ENCODE measurements at regions not wholly inside any gene's neighbourhood (a gene's known extent, or its start where the extent isn't known, plus 50 kb on each side); places are given as distances from the start of the nearest gene placed in this dataset.

- DNase-seq (ENCODE audit: low read depth), result no peak
- H3K4me3 ChIP-seq (ENCODE audit: low read depth, low read length), result no peak overlapping the region
- TF ChIP-seq CTCF (conservative IDR thresholded peaks at IDR 0.05; ENCODE audit: low read depth, low read length), result no peak
These were observed 232.7 kb downstream of the FGFR2 start for GRCh38 chr10:121365566-121365965.

- H3K4me3 ChIP-seq (ENCODE audit: low read depth, low read length), result no peak overlapping the region
- no peak for TF ChIP-seq CTCF (conservative IDR thresholded peaks at IDR 0.05; ENCODE audit: low read depth, low read length)
These were observed 229.8 kb downstream of the FGFR2 start for GRCh38 chr10:121368347-121369025.

GRCh38 chr10:121369616-121370015 is 228.6 kb downstream of the FGFR2 start:
- TF ChIP-seq CTCF (conservative IDR thresholded peaks at IDR 0.05; ENCODE audit: low read depth, low read length), result no peak
- DNase-seq (ENCODE audit: low read depth), result no peak
- no peak overlapping the region for H3K4me3 ChIP-seq (ENCODE audit: low read depth, low read length)

More at GRCh38 chr10:121368347-121369025, 229.8 kb downstream of the FGFR2 start:
- no peak for DNase-seq (ENCODE audit: low read depth)

DNA sequence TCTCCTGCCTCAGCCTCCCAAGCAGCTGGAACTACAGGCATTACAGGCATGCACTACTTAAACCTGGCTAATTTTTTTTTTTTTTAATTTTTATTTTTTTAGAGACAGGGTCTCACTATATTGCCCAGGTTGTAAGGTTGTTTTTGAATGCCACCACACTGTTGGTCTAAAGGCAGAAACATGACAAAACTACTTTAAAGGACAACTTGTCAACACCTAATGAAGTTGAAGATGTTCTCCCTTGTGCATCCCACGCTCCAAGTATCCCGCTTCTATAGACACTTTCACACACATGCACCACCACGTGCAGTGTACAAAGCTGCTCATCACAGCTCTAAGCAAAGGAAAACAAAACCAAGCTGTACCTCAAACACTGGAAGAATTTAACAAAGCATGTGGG is 226.4 kb downstream of the FGFR2 start:
- TF ChIP-seq CTCF (conservative IDR thresholded peaks at IDR 0.05; ENCODE audit: low read depth, low read length), result no peak
- no peak overlapping the region for H3K4me3 ChIP-seq (ENCODE audit: low read depth, low read length)
- no peak for DNase-seq (ENCODE audit: low read depth)

- DNase-seq (ENCODE audit: low read depth), result no peak
- no peak overlapping the region for H3K4me3 ChIP-seq (ENCODE audit: low read depth, low read length)
- no peak for TF ChIP-seq CTCF (conservative IDR thresholded peaks at IDR 0.05; ENCODE audit: low read depth, low read length)
These were observed 224.8 kb downstream of the FGFR2 start for GRCh38 chr10:121373411-121373810.

DNA sequence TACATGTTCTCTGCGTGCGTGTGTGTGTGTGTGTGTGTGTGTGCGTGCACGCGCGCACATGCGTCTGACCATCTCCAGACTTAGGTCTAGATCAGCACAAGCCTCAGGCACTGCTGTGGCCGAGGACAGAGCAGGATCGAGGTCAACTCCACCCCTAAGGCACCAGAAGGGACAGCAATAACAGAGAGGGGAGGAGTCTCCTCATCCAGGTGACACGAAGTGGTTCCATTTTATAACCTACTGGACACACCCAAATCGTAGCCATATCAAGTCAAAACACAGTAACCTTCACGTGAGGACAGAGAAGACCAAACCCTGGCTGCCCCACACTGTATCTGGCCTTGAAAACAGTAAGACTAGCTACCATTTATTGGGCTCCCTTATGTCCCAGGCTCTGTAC is 224.1 kb downstream of the FGFR2 start:
- DNase-seq (ENCODE audit: low read depth), result no peak
- no peak for TF ChIP-seq CTCF (conservative IDR thresholded peaks at IDR 0.05; ENCODE audit: low read depth, low read length)
- H3K4me3 ChIP-seq (ENCODE audit: low read depth, low read length), result no peak overlapping the region

GRCh38 chr10:121375172-121375571 is 223.1 kb downstream of the FGFR2 start:
- no peak overlapping the region for H3K4me3 ChIP-seq (ENCODE audit: low read depth, low read length)
- no peak for TF ChIP-seq CTCF (conservative IDR thresholded peaks at IDR 0.05; ENCODE audit: low read depth, low read length)
- no peak for DNase-seq (ENCODE audit: low read depth)

Data from choroid plexus epithelial cell (primary cell).